ENCODE measurements at regions not wholly inside any gene's neighbourhood (a gene's known extent, or its start where the extent isn't known, plus 50 kb on each side); places are given as distances from the start of the nearest gene placed in this dataset.
A peak's percentile ranks its signal among the peaks of the same experiment; 100 is the strongest.

GRCh38 chr18:68449292-68449691, 265.6 kb downstream of the TMX3 start:
- Histone ChIP-seq H3K36me3 (ENCODE audit: control insufficient read depth in 1 of 2, insufficient read depth in 2 of 2, low read length in 1 of 2) (no peaks in the 10 kb centered on the region), H3K4me1 (ENCODE audit: control insufficient read depth in 1 of 2, insufficient read depth in 2 of 2, low read length in 2 of 2) (peaks cover 0 to 3% of the 10 kb centered on the region in 2 donors), H3K27me3 (ENCODE audit: control insufficient read depth in 1 of 2, insufficient read depth in 2 of 2, low read length in 1 of 2) (no peaks in the 10 kb centered on the region), H3K9me3 (ENCODE audit: control insufficient read depth, low read length) (no peaks in the 10 kb centered on the region), H3K27ac (ENCODE audit: low read depth in 1 of 2, low read length in 2 of 2) (no peak overlapping the region), H3K4me3 (ENCODE audit: low read length in 2 of 2) (no peak overlapping the region)
- DNase-seq = no peak
- WGBS, 2 donors = 96 to 98% methylated on average over 2 of the region's 2 CpGs
- intact Hi-C loops (cut with DNase I) = no loop called here
- ATAC-seq (ENCODE audit: low FRiP score) = no peak

GRCh38 chr18:68448736-68449135, 266.2 kb downstream of the TMX3 start:
- ATAC-seq (ENCODE audit: low FRiP score) (no peak), DNase-seq (no peak)
- intact Hi-C loops (cut with DNase I) = no loop called here
- Histone ChIP-seq H3K27me3 (ENCODE audit: control insufficient read depth in 1 of 2, insufficient read depth in 2 of 2, low read length in 1 of 2) (no peaks in the 10 kb centered on the region), H3K4me3 (ENCODE audit: low read length in 2 of 2) (no peak overlapping the region), H3K36me3 (ENCODE audit: control insufficient read depth in 1 of 2, insufficient read depth in 2 of 2, low read length in 1 of 2) (no peaks in the 10 kb centered on the region), H3K9me3 (ENCODE audit: control insufficient read depth, low read length) (no peaks in the 10 kb centered on the region), H3K4me1 (ENCODE audit: control insufficient read depth in 1 of 2, insufficient read depth in 2 of 2, low read length in 2 of 2) (peaks cover 0 to 3% of the 10 kb centered on the region in 2 donors), H3K27ac (ENCODE audit: low read depth in 1 of 2, low read length in 2 of 2) (no peak overlapping the region)
- WGBS, 2 donors = 96 to 100% methylated on average over 1 of the region's 1 CpG

GRCh38 chr18:68447286-68447685, 267.6 kb downstream of the TMX3 start:
- Histone ChIP-seq H3K4me3 (ENCODE audit: low read length in 2 of 2) (no peak overlapping the region), H3K27me3 (ENCODE audit: control insufficient read depth in 1 of 2, insufficient read depth in 2 of 2, low read length in 1 of 2) (no peaks in the 10 kb centered on the region), H3K27ac (ENCODE audit: low read depth in 1 of 2, low read length in 2 of 2) (no peak overlapping the region), H3K36me3 (ENCODE audit: control insufficient read depth in 1 of 2, insufficient read depth in 2 of 2, low read length in 1 of 2) (no peaks in the 10 kb centered on the region), H3K4me1 (ENCODE audit: control insufficient read depth in 1 of 2, insufficient read depth in 2 of 2, low read length in 2 of 2) (peaks cover 0 to 3% of the 10 kb centered on the region in 2 donors), H3K9me3 (ENCODE audit: control insufficient read depth, low read length) (no peaks in the 10 kb centered on the region)
- WGBS, 2 donors = 73 to 81% methylated on average over 1 of the region's 1 CpG
- no peak for ATAC-seq (ENCODE audit: low FRiP score)
- no peak for DNase-seq
- intact Hi-C loops (cut with DNase I) = no loop called here

- 93 to 96% methylated on average over 6 of the region's 6 CpGs for WGBS, 2 donors
- no peak for ATAC-seq (ENCODE audit: low FRiP score)
- Histone ChIP-seq H3K4me3 (ENCODE audit: low read length in 2 of 2) (no peak overlapping the region), H3K9me3 (ENCODE audit: control insufficient read depth, low read length) (no peaks in the 10 kb centered on the region), H3K36me3 (ENCODE audit: control insufficient read depth in 1 of 2, insufficient read depth in 2 of 2, low read length in 1 of 2) (no peaks in the 10 kb centered on the region), H3K27ac (ENCODE audit: low read depth in 1 of 2, low read length in 2 of 2) (no peak overlapping the region), H3K27me3 (ENCODE audit: control insufficient read depth in 1 of 2, insufficient read depth in 2 of 2, low read length in 1 of 2) (no peaks in the 10 kb centered on the region), H3K4me1 (ENCODE audit: control insufficient read depth in 1 of 2, insufficient read depth in 2 of 2, low read length in 2 of 2) (peaks cover 0 to 3% of the 10 kb centered on the region in 2 donors)
- intact Hi-C loops (cut with DNase I) = no loop called here
- DNase-seq = no peak
These were observed 269.1 kb downstream of the TMX3 start for GRCh38 chr18:68445668-68446426.

- Histone ChIP-seq H3K4me3 (ENCODE audit: low read length in 2 of 2) (no peak overlapping the region), H3K9me3 (ENCODE audit: control insufficient read depth, low read length) (no peaks in the 10 kb centered on the region), H3K27me3 (ENCODE audit: control insufficient read depth in 1 of 2, insufficient read depth in 2 of 2, low read length in 1 of 2) (no peaks in the 10 kb centered on the region), H3K4me1 (ENCODE audit: control insufficient read depth in 1 of 2, insufficient read depth in 2 of 2, low read length in 2 of 2) (no peaks in the 10 kb centered on the region), H3K36me3 (ENCODE audit: control insufficient read depth in 1 of 2, insufficient read depth in 2 of 2, low read length in 1 of 2) (no peaks in the 10 kb centered on the region), H3K27ac (ENCODE audit: low read depth in 1 of 2, low read length in 2 of 2) (no peak overlapping the region)
- 93 to 95% methylated on average over 4 of the region's 4 CpGs for WGBS, 2 donors
- ATAC-seq (ENCODE audit: low FRiP score) = no peak
- DNase-seq = no peak
- intact Hi-C loops (cut with DNase I) = no loop called here
These were observed 269.8 kb downstream of the TMX3 start for GRCh38 chr18:68445136-68445535.

GRCh38 chr18:68441241-68441640, 273.7 kb downstream of the TMX3 start:
- H3K27ac ChIP-seq (ENCODE audit: low read depth in 1 of 2, low read length in 2 of 2) = no peak overlapping the region
- H3K36me3 ChIP-seq (ENCODE audit: control insufficient read depth in 1 of 2, insufficient read depth in 2 of 2, low read length in 1 of 2) = no peaks in the 10 kb centered on the region
- H3K9me3 ChIP-seq (ENCODE audit: control insufficient read depth, low read length) = no peaks in the 10 kb centered on the region
- no peaks in the 10 kb centered on the region for H3K27me3 ChIP-seq (ENCODE audit: control insufficient read depth in 1 of 2, insufficient read depth in 2 of 2, low read length in 1 of 2)
- DNase-seq = no peak
- H3K4me1 ChIP-seq (ENCODE audit: control insufficient read depth in 1 of 2, insufficient read depth in 2 of 2, low read length in 2 of 2) = no peaks in the 10 kb centered on the region
- no peak overlapping the region for H3K4me3 ChIP-seq (ENCODE audit: low read length in 2 of 2)
- WGBS, 2 donors = 71 to 73% methylated on average over 3 of the region's 3 CpGs
- intact Hi-C loops (cut with DNase I) = no loop called here
- no peak for ATAC-seq (ENCODE audit: low FRiP score)

GRCh38 chr18:68440433-68440832, 274.5 kb downstream of the TMX3 start:
- 83 to 90% methylated on average over 6 of the region's 6 CpGs for WGBS, 2 donors
- H3K9me3 ChIP-seq (ENCODE audit: control insufficient read depth, low read length) = no peaks in the 10 kb centered on the region
- H3K27me3 ChIP-seq (ENCODE audit: control insufficient read depth in 1 of 2, insufficient read depth in 2 of 2, low read length in 1 of 2) = no peaks in the 10 kb centered on the region
- no peak overlapping the region for H3K27ac ChIP-seq (ENCODE audit: low read depth in 1 of 2, low read length in 2 of 2)
- H3K4me3 ChIP-seq (ENCODE audit: low read length in 2 of 2) = no peak overlapping the region
- intact Hi-C loops (cut with DNase I) = no loop called here
- no peaks in the 10 kb centered on the region for H3K4me1 ChIP-seq (ENCODE audit: control insufficient read depth in 1 of 2, insufficient read depth in 2 of 2, low read length in 2 of 2)
- H3K36me3 ChIP-seq (ENCODE audit: control insufficient read depth in 1 of 2, insufficient read depth in 2 of 2, low read length in 1 of 2) = no peaks in the 10 kb centered on the region
- ATAC-seq (ENCODE audit: low FRiP score) (no peak), DNase-seq (no peak)

- no peaks in the 10 kb centered on the region for H3K36me3 ChIP-seq (ENCODE audit: control insufficient read depth in 1 of 2, insufficient read depth in 2 of 2, low read length in 1 of 2)
- 75 to 85% methylated on average over 4 of the region's 4 CpGs for WGBS, 2 donors
- no peaks in the 10 kb centered on the region for H3K9me3 ChIP-seq (ENCODE audit: control insufficient read depth, low read length)
- DNase-seq (no peak), ATAC-seq (ENCODE audit: low FRiP score) (peak; percentile 63)
- H3K4me3 ChIP-seq (ENCODE audit: low read length in 2 of 2) = no peak overlapping the region
- no peaks in the 10 kb centered on the region for H3K4me1 ChIP-seq (ENCODE audit: control insufficient read depth in 1 of 2, insufficient read depth in 2 of 2, low read length in 2 of 2)
- no peak overlapping the region for H3K27ac ChIP-seq (ENCODE audit: low read depth in 1 of 2, low read length in 2 of 2)
- intact Hi-C loops (cut with DNase I) = no loop called here
- H3K27me3 ChIP-seq (ENCODE audit: control insufficient read depth in 1 of 2, insufficient read depth in 2 of 2, low read length in 1 of 2) = no peaks in the 10 kb centered on the region
These were observed 275.3 kb downstream of the TMX3 start for GRCh38 chr18:68439642-68440041.

GRCh38 chr18:68438983-68439382, 275.9 kb downstream of the TMX3 start:
- Histone ChIP-seq H3K4me3 (ENCODE audit: low read length in 2 of 2) (no peak overlapping the region), H3K4me1 (ENCODE audit: control insufficient read depth in 1 of 2, insufficient read depth in 2 of 2, low read length in 2 of 2) (no peaks in the 10 kb centered on the region), H3K36me3 (ENCODE audit: control insufficient read depth in 1 of 2, insufficient read depth in 2 of 2, low read length in 1 of 2) (no peaks in the 10 kb centered on the region), H3K27ac (ENCODE audit: low read depth in 1 of 2, low read length in 2 of 2) (no peak overlapping the region), H3K9me3 (ENCODE audit: control insufficient read depth, low read length) (no peaks in the 10 kb centered on the region), H3K27me3 (ENCODE audit: control insufficient read depth in 1 of 2, insufficient read depth in 2 of 2, low read length in 1 of 2) (no peaks in the 10 kb centered on the region)
- WGBS, 2 donors = 47 to 52% methylated on average over 2 of the region's 2 CpGs
- intact Hi-C loops (cut with DNase I) = no loop called here
- ATAC-seq (ENCODE audit: low FRiP score) (peak; percentile 44), DNase-seq (no peak)

All from aorta (tissue), 5 donors.